ENCODE measurements at regions not wholly inside any gene's neighbourhood (a gene's known extent, or its start where the extent isn't known, plus 50 kb on each side); places are given as distances from the start of the nearest gene placed in this dataset.
"Not testable (repeated sequence)": the region's sequence is repeated elsewhere in the genome, so short reads cannot be mapped to it uniquely, and the experiment has no call there.

DNA sequence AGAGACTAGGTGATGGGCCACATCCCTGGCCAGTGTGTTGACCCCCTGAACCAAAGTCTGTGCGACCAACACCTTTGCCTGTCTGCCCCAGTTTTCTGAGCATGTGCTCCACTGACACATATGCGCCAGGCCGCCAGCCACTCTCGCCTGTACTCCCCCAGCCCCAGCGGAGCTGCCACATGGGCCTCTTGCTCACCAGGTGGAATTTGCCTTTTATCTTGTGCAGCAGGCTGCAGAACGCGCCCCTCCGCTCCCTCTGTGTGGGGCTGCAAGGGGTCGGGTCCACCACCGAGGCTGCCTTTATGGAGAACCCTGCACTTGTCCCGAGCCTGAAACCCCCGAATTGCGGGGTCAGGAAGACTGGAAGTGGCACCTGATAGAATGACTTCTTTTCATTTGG, 405.7 kb upstream of the NPAP1 start:
- ATAC-seq (no peak), DNase-seq (ENCODE audit: low read depth, low spot score) (no peak)
- H3K9me3 ChIP-seq (ENCODE audit: control insufficient read depth, insufficient read depth, low read depth, low read length), result no peaks in the 10 kb centered on the region
- H3K36me3 ChIP-seq (ENCODE audit: control insufficient read depth, insufficient read depth, low read length), result no peaks in the 10 kb centered on the region
- TF ChIP-seq TCF7L2 (IDR thresholded peaks at IDR 0.05; ENCODE audit: low read depth, low read length), result no peak
- TF ChIP-seq, protein P1, sequence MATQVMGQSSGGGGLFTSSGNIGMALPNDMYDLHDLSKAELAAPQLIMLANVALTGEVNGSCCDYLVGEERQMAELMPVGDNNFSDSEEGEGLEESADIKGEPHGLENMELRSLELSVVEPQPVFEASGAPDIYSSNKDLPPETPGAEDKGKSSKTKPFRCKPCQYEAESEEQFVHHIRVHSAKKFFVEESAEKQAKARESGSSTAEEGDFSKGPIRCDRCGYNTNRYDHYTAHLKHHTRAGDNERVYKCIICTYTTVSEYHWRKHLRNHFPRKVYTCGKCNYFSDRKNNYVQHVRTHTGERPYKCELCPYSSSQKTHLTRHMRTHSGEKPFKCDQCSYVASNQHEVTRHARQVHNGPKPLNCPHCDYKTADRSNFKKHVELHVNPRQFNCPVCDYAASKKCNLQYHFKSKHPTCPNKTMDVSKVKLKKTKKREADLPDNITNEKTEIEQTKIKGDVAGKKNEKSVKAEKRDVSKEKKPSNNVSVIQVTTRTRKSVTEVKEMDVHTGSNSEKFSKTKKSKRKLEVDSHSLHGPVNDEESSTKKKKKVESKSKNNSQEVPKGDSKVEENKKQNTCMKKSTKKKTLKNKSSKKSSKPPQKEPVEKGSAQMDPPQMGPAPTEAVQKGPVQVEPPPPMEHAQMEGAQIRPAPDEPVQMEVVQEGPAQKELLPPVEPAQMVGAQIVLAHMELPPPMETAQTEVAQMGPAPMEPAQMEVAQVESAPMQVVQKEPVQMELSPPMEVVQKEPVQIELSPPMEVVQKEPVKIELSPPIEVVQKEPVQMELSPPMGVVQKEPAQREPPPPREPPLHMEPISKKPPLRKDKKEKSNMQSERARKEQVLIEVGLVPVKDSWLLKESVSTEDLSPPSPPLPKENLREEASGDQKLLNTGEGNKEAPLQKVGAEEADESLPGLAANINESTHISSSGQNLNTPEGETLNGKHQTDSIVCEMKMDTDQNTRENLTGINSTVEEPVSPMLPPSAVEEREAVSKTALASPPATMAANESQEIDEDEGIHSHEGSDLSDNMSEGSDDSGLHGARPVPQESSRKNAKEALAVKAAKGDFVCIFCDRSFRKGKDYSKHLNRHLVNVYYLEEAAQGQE (IDR thresholded peaks at IDR 0.05; ENCODE audit: insufficient read depth in 1 of 2, low read depth in 2 of 2, low read length in 1 of 2), result no peak
- no peak for TF ChIP-seq SIN3A (IDR thresholded peaks at IDR 0.05; ENCODE audit: borderline replicate concordance, insufficient read depth, low read depth, low read length)
- TF ChIP-seq, protein P2, sequence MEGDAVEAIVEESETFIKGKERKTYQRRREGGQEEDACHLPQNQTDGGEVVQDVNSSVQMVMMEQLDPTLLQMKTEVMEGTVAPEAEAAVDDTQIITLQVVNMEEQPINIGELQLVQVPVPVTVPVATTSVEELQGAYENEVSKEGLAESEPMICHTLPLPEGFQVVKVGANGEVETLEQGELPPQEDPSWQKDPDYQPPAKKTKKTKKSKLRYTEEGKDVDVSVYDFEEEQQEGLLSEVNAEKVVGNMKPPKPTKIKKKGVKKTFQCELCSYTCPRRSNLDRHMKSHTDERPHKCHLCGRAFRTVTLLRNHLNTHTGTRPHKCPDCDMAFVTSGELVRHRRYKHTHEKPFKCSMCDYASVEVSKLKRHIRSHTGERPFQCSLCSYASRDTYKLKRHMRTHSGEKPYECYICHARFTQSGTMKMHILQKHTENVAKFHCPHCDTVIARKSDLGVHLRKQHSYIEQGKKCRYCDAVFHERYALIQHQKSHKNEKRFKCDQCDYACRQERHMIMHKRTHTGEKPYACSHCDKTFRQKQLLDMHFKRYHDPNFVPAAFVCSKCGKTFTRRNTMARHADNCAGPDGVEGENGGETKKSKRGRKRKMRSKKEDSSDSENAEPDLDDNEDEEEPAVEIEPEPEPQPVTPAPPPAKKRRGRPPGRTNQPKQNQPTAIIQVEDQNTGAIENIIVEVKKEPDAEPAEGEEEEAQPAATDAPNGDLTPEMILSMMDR (IDR thresholded peaks at IDR 0.05), result no peak
- no peak for TF ChIP-seq POLR2AphosphoS5 (IDR thresholded peaks at IDR 0.05; ENCODE audit: low read depth, low read length)
- intact Hi-C loops (cut with micrococcal nuclease; ENCODE audit: unreplicated experiment), result no loop called here
- POLR2A ChIA-PET, result no interaction called here
- H3K4me3 ChIP-seq (ENCODE audit: low read depth in 2 of 2, low read length in 2 of 2), result no peak overlapping the region
- CTCF ChIA-PET, result no interaction called here
- no peaks in the 10 kb centered on the region for H3K27me3 ChIP-seq (ENCODE audit: control insufficient read depth, insufficient read depth, low read length)
- no peaks in the 10 kb centered on the region for H3K4me1 ChIP-seq (ENCODE audit: control insufficient read depth, insufficient read depth, low read length)
- no TSS peak for BruUV-seq (replicated peaks)
- no peak overlapping the region for H3K27ac ChIP-seq (ENCODE audit: low read length)
- in situ Hi-C loops (cut with HindIII; ENCODE audit: low pct_unique_long_range_greater_than_20kb, low sequenced_read_pairs), result no loop called here

DNA sequence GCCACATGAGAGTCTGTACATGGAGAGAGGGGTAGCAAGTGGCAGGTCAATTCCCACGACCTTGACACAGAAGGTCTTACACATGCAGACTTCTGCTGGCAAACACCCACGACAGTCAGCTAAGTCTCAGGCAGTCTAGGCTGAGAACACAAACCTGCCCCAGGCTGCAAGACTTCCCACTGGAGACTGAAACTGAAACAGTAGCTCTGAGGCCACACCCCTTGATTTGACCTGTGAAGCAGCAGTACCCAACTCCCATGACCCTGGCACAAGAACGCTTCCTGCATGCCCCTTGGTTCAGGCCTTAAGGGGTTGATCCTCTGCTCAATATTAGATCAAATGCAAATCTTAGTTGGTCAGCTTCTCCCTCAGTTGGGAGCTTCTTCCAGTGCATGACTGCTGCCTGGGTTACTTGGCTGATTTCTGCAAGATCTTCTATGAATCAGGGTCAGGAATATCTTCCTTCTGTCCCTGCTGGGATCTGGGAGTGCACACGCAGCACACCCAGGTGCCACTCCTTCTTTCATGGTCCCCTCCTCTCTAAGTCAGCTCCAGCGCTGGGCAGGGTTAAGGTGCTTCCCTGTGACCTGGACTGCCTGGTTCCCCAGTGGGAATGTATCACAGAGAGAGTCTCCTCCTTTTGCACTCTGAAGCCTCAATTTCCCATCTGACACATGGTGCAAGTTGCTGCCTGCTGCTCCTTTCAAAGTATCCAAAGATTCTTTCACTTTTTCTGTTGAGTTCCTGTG, 403.9 kb upstream of the NPAP1 start:
- POLR2A ChIA-PET; intact Hi-C loops (cut with micrococcal nuclease; ENCODE audit: unreplicated experiment); H3K4me1 ChIP-seq (ENCODE audit: control insufficient read depth, insufficient read depth, low read length); BruUV-seq (replicated peaks); in situ Hi-C loops (cut with HindIII; ENCODE audit: low pct_unique_long_range_greater_than_20kb, low sequenced_read_pairs); H3K36me3 ChIP-seq (ENCODE audit: control insufficient read depth, insufficient read depth, low read length); H3K27me3 ChIP-seq (ENCODE audit: control insufficient read depth, insufficient read depth, low read length); ATAC-seq; H3K27ac ChIP-seq (ENCODE audit: low read length); H3K4me3 ChIP-seq (ENCODE audit: low read depth in 2 of 2, low read length in 2 of 2); H3K9me3 ChIP-seq (ENCODE audit: control insufficient read depth, insufficient read depth, low read depth, low read length); CTCF ChIA-PET; DNase-seq (ENCODE audit: low read depth, low spot score): not testable (repeated sequence)

DNA sequence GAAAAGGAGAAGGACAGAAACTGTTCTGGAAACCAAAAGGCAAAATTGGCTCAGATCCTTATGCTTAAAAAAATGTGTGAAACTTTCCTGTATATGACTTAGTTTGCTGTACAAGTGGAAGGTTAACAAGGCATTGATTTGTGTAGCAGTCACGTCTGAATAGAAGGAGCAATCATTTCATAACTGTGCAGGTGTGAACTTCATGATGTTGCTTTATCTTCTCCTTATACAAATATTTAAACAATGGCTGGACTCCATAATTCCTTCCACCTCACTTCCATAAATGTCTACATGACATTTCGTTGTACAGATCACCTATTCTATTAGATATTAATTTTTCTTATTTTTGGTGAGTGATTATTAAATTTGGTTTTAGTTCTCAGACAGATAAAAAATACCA, 382.7 kb upstream of the NPAP1 start:
- intact Hi-C loops (cut with micrococcal nuclease; ENCODE audit: unreplicated experiment) (no loop called here), in situ Hi-C loops (cut with HindIII; ENCODE audit: low pct_unique_long_range_greater_than_20kb, low sequenced_read_pairs) (no loop called here)
- ATAC-seq (no peak), DNase-seq (ENCODE audit: low read depth, low spot score) (no peak)
- H3K4me1 ChIP-seq (ENCODE audit: control insufficient read depth, insufficient read depth, low read length), result no peaks in the 10 kb centered on the region
- no peaks in the 10 kb centered on the region for H3K27me3 ChIP-seq (ENCODE audit: control insufficient read depth, insufficient read depth, low read length)
- no peak overlapping the region for H3K4me3 ChIP-seq (ENCODE audit: low read depth in 2 of 2, low read length in 2 of 2)
- H3K9me3 ChIP-seq (ENCODE audit: control insufficient read depth, insufficient read depth, low read depth, low read length), result no peaks in the 10 kb centered on the region
- CTCF ChIA-PET, result no interaction called here
- POLR2A ChIA-PET, result no interaction called here
- TF ChIP-seq SIN3A (IDR thresholded peaks at IDR 0.05; ENCODE audit: borderline replicate concordance, insufficient read depth, low read depth, low read length) (no peak), POLR2AphosphoS5 (IDR thresholded peaks at IDR 0.05; ENCODE audit: low read depth, low read length) (no peak), TCF7L2 (IDR thresholded peaks at IDR 0.05; ENCODE audit: low read depth, low read length) (no peak)
- TF ChIP-seq, protein P2 (IDR thresholded peaks at IDR 0.05), result no peak
- TF ChIP-seq, protein P1 (IDR thresholded peaks at IDR 0.05; ENCODE audit: insufficient read depth in 1 of 2, low read depth in 2 of 2, low read length in 1 of 2), result no peak
- H3K27ac ChIP-seq (ENCODE audit: low read length), result no peak overlapping the region
- BruUV-seq (replicated peaks), result no TSS peak
- no peaks in the 10 kb centered on the region for H3K36me3 ChIP-seq (ENCODE audit: control insufficient read depth, insufficient read depth, low read length)
